ENCODE measurements at regions not wholly inside any gene's neighbourhood (a gene's known extent, or its start where the extent isn't known, plus 50 kb on each side); places are given as distances from the start of the nearest gene placed in this dataset.

GRCh38 chr7:17131983-17132655 lies 166.3 kb upstream of the AHR start:
- TF ChIP-seq YY1 (IDR thresholded peaks at IDR 0.05; ENCODE audit: low read depth), result no peak
- no peak for TF ChIP-seq EP300 (IDR thresholded peaks at IDR 0.05; ENCODE audit: borderline replicate concordance)
- no peak for TF ChIP-seq MAX (IDR thresholded peaks at IDR 0.05)
- no peak for TF ChIP-seq REST (IDR thresholded peaks at IDR 0.05; ENCODE audit: low read depth)
- no peak for TF ChIP-seq USF1 (IDR thresholded peaks at IDR 0.05)
- no peak for TF ChIP-seq TEAD4 (IDR thresholded peaks at IDR 0.05)
- TF ChIP-seq TCF12 (IDR thresholded peaks at IDR 0.05; ENCODE audit: low read depth), result no peak

Measured in Ishikawa (cell line).